ENCODE measurements at regions not wholly inside any gene's neighbourhood (a gene's known extent, or its start where the extent isn't known, plus 50 kb on each side); places are given as distances from the start of the nearest gene placed in this dataset.

DNA sequence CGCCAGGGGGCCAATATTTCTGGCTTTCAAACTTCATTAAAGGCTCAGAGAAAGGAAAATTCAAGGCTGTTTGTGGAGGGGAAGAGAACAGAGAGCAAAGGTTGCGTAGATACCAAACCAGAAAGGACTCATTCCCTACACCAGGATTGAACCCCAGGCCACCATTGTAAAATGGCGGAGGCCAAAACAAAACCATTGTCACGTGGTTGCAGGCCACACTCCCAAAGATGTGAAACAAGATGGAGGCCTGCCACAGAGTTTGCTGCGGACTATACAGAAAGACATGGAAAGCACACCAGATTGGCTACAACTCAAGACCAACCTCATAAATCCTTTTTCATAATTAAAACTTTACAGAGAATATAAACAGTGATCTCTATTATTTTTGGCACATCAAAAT is 116.5 kb downstream of the KCNK1 start:
- Histone ChIP-seq H3K9me3 (ENCODE audit: control insufficient read depth, insufficient read depth, low read depth, low read length) (no peaks in the 10 kb centered on the region), H3K36me3 (ENCODE audit: control insufficient read depth in 2 of 2, insufficient read depth in 1 of 2, low read length in 2 of 2) (no peaks in the 10 kb centered on the region), H3K27ac (ENCODE audit: extremely low read depth, low read depth, low read length) (no peak overlapping the region), H3K4me3 (ENCODE audit: low read depth, low read length) (no peak overlapping the region), H3K4me1 (ENCODE audit: control insufficient read depth, insufficient read depth, low read length) (no peaks in the 10 kb centered on the region)
- ChIA-PET CTCF (no interaction called here), POLR2A (interaction anchor here (0.7 kb wide), 1 partner anchor 12 kb away, joined by 3 read pairs; no protein-coding TSS in a partner anchor)
- TF ChIP-seq, protein P1, sequence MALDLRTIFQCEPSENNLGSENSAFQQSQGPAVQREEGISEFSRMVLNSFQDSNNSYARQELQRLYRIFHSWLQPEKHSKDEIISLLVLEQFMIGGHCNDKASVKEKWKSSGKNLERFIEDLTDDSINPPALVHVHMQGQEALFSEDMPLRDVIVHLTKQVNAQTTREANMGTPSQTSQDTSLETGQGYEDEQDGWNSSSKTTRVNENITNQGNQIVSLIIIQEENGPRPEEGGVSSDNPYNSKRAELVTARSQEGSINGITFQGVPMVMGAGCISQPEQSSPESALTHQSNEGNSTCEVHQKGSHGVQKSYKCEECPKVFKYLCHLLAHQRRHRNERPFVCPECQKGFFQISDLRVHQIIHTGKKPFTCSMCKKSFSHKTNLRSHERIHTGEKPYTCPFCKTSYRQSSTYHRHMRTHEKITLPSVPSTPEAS (tag by site-specific recombination; IDR thresholded peaks at IDR 0.05): no peak
- TF ChIP-seq ZNF16 (tag by site-specific recombination; IDR thresholded peaks at IDR 0.05; ENCODE audit: low read depth): no peak
- no peak for TF ChIP-seq REPIN1 (tag by site-specific recombination; IDR thresholded peaks at IDR 0.05; ENCODE audit: low read depth)
- no peak for TF ChIP-seq ZNF585B (tag by site-specific recombination; IDR thresholded peaks at IDR 0.05)
- TF ChIP-seq ZNF169 (tag by site-specific recombination; IDR thresholded peaks at IDR 0.05): no peak
- no peak for TF ChIP-seq ZBTB1 (tag by site-specific recombination; IDR thresholded peaks at IDR 0.05)
- no peak for TF ChIP-seq ZNF175 (tag by site-specific recombination; IDR thresholded peaks at IDR 0.05)
- no peak for TF ChIP-seq ZNF362 (tag by site-specific recombination; IDR thresholded peaks at IDR 0.05)

- ChIA-PET POLR2A (no interaction called here), CTCF (no interaction called here)
- H3K4me1 ChIP-seq (ENCODE audit: control insufficient read depth, insufficient read depth, low read length): no peaks in the 10 kb centered on the region
- no peak overlapping the region for H3K27ac ChIP-seq (ENCODE audit: extremely low read depth, low read depth, low read length)
- no peak overlapping the region for H3K4me3 ChIP-seq (ENCODE audit: low read depth, low read length)
- TF ChIP-seq MZF1 (tag by site-specific recombination; IDR thresholded peaks at IDR 0.05; ENCODE audit: borderline replicate concordance): no peak
- TF ChIP-seq ZNF473 (tag by site-specific recombination; IDR thresholded peaks at IDR 0.05): no peak
- no peak for TF ChIP-seq ZNF660 (tag by site-specific recombination; IDR thresholded peaks at IDR 0.05)
- TF ChIP-seq REST (tag by site-specific recombination; IDR thresholded peaks at IDR 0.05): peak; percentile 62; the same call in 1 of the 2 replicates
- no peak for TF ChIP-seq ZSCAN23 (tag by site-specific recombination; IDR thresholded peaks at IDR 0.05)
- no peaks in the 10 kb centered on the region for H3K9me3 ChIP-seq (ENCODE audit: control insufficient read depth, insufficient read depth, low read depth, low read length)
- no peaks in the 10 kb centered on the region for H3K36me3 ChIP-seq (ENCODE audit: control insufficient read depth in 2 of 2, insufficient read depth in 1 of 2, low read length in 2 of 2)
Observed at GRCh38 chr1:233730809-233731208, 116.9 kb downstream of the KCNK1 start.

DNA sequence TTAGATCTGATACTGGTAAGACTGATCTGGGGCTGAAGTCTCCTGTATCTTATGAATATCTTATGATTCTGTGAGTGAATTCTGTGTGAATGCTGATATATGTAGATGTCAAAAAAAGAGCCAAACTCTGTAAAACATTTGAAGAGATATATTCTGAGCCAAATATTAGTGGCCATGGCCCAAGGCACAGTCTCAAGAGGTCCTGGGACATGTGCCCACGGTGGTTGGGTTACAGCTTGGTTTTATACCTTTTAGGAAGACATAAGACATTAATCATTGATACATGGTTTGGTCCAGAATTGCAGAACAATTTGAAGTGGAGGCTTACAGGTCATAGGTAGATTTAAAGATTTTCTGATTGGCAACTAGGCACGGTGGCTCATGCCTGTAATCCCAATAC is 118.3 kb downstream of the KCNK1 start:
- Histone ChIP-seq H3K27ac (ENCODE audit: extremely low read depth, low read depth, low read length) (no peak overlapping the region), H3K36me3 (ENCODE audit: control insufficient read depth in 2 of 2, insufficient read depth in 1 of 2, low read length in 2 of 2) (no peaks in the 10 kb centered on the region), H3K9me3 (ENCODE audit: control insufficient read depth, insufficient read depth, low read depth, low read length) (no peaks in the 10 kb centered on the region), H3K4me3 (ENCODE audit: low read depth, low read length) (no peak overlapping the region), H3K4me1 (ENCODE audit: control insufficient read depth, insufficient read depth, low read length) (no peaks in the 10 kb centered on the region)
- ChIA-PET POLR2A (no interaction called here), CTCF (interaction anchor here (0.6 to 0.9 kb wide), 2 partner anchors 10 to 207 kb away, joined by 3 read pairs; no protein-coding TSS in a partner anchor)
- TF ChIP-seq ZNF473 (tag by site-specific recombination; IDR thresholded peaks at IDR 0.05) (no peak), PRDM10 (tag by site-specific recombination; IDR thresholded peaks at IDR 0.05) (0 out of 2 replicates have a peak, but pooled peaks have one; percentile 14)

Measured in HEK293 (cell line).